HG02798 (cell line): ENCODE measurements at regions not wholly inside any gene's neighbourhood (a gene's known extent, or its start where the extent isn't known, plus 50 kb on each side); places are given as distances from the start of the nearest gene placed in this dataset.

Experiments used
- ATAC-seq: cut with Tn5 transposase; IDR thresholded peaks from one replicate; pipeline ENCODE4 v1.9.1; 2021; ENCODE audit warnings: mild to moderate bottlenecking; ENCODE audit not compliant: unreplicated experiment, poor library complexity

- no peak for ATAC-seq
Measured at GRCh38 chr5:67366691-67367395, 170.2 kb upstream of the CD180 start.

GRCh38 chr5:67366276-67366675, 169.7 kb upstream of the CD180 start:
- no peak for ATAC-seq

- no peak for ATAC-seq
Measured at GRCh38 chr5:67364381-67364970, 167.9 kb upstream of the CD180 start.

GRCh38 chr5:67363963-67364362, 167.4 kb upstream of the CD180 start:
- no peak for ATAC-seq

- ATAC-seq, result no peak
Measured at GRCh38 chr5:67363180-67363709, 166.6 kb upstream of the CD180 start.

GRCh38 chr5:67361932-67362729, 165.5 kb upstream of the CD180 start:
- no peak for ATAC-seq

- ATAC-seq, result no peak
Measured at GRCh38 chr5:67360047-67360446, 163.4 kb upstream of the CD180 start.

- ATAC-seq, result no peak
Measured at GRCh38 chr5:67358186-67358585, 161.6 kb upstream of the CD180 start.

GRCh38 chr5:67355120-67355713, 158.6 kb upstream of the CD180 start:
- ATAC-seq, result no peak

GRCh38 chr5:67353500-67354450, 157.2 kb upstream of the CD180 start:
- no peak for ATAC-seq

- ATAC-seq, result no peak
Measured at GRCh38 chr5:67350618-67351201, 154.1 kb upstream of the CD180 start.

- no peak for ATAC-seq
Measured at GRCh38 chr5:67350185-67350584, 153.6 kb upstream of the CD180 start.

- ATAC-seq, result no peak
Measured at GRCh38 chr5:67347821-67348220, 151.2 kb upstream of the CD180 start.

- ATAC-seq, result no peak
Measured at GRCh38 chr5:67346611-67347010, 150.0 kb upstream of the CD180 start.

GRCh38 chr5:67344870-67345269, 148.3 kb upstream of the CD180 start:
- ATAC-seq, result no peak

- ATAC-seq, result no peak
Measured at GRCh38 chr5:67343835-67344234, 147.2 kb upstream of the CD180 start.

GRCh38 chr5:67341478-67341877, 144.9 kb upstream of the CD180 start:
- no peak for ATAC-seq

- no peak for ATAC-seq
Measured at GRCh38 chr5:67339219-67339767, 142.7 kb upstream of the CD180 start.

GRCh38 chr5:67338421-67338820, 141.8 kb upstream of the CD180 start:
- ATAC-seq, result no peak
